ENCODE measurements at regions not wholly inside any gene's neighbourhood (a gene's known extent, or its start where the extent isn't known, plus 50 kb on each side); places are given as distances from the start of the nearest gene placed in this dataset.

GRCh38 chr4:116870686-116871085 is 214.7 kb downstream of the TRAM1L1 start:
- DNase-seq: no peak

DNA sequence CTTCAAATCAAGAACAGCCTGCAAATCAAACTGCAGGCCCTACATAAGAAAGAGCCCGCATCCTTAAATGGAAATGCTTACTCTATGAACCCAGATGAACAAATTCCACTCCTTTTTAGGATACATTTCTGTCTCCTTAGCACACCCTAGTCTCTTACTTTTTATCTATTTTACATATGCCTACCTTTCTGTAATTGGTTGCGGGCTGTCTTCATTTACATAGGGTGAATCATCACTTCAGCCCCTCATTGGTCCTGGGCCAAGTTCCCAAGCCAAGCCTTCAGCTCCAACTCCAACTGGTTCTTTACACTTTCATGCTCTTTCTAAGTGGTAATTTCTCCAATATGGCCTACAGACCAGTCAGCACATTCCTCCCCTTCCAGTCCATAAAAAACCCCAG is 219.3 kb downstream of the TRAM1L1 start:
- no peak for DNase-seq

DNA sequence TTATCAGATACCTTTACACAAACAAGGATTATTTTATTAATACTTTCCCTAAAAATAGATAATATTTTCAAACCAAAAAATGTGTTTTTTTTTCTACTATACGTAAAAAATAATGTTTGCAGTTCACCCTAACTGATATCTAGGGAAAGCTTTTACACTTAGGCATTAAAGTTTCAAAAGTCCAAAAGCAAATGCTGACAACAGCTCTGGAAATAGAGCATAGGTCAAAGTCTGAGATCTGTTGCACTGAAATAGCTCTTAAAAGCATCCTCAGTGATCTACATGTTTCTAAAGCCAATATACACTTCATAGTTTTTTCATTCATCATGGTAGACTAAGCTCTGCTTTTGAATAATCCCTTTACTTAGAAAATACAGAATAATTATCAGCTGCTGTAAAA is 222.8 kb downstream of the TRAM1L1 start:
- DNase-seq: no peak

GRCh38 chr4:116860891-116861290 is 224.5 kb downstream of the TRAM1L1 start:
- DNase-seq: no peak

DNA sequence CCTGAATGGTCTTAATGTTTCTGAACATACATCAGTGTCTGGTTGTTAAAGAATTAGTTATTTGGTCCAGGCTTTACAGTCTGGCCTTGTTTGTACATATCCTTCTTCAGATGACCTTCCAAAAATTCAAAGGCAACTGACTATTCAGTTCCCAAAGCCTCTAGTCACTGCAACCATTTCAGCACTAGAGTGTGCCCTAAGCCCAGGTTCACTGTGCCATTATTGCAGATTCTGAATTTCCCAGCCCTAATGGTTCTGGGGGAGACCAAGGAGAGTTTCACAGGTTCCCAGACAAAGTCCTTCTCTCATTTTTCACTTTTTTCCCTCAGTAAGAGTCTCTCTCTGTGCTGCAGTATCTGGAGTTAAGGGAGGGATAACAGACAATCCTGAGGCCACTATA is 235.8 kb downstream of the TRAM1L1 start:
- no peak for DNase-seq

GRCh38 chr4:116847616-116848015 is 237.8 kb downstream of the TRAM1L1 start:
- no peak for DNase-seq

DNA sequence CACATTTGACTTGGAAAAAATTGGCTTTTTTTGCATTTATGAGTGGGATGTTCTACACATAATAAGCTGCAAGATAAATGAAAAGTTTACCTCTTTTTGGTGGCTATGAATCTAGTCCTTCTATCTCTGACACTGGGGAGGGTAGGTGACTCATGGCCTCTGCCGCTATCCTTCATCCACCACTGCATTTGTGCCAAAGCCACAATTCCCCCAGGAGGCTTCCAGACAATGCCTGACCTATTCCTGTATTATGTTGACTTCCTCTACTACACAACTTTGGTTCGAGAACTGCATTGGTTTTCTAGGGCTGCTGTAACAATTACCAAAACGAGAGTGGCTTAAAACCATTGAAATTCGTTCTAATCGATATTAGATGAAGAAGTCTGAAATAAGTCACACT is 245.6 kb downstream of the TRAM1L1 start:
- DNase-seq: no peak

GRCh38 chr4:116838609-116839008 is 246.8 kb downstream of the TRAM1L1 start:
- DNase-seq: no peak

DNA sequence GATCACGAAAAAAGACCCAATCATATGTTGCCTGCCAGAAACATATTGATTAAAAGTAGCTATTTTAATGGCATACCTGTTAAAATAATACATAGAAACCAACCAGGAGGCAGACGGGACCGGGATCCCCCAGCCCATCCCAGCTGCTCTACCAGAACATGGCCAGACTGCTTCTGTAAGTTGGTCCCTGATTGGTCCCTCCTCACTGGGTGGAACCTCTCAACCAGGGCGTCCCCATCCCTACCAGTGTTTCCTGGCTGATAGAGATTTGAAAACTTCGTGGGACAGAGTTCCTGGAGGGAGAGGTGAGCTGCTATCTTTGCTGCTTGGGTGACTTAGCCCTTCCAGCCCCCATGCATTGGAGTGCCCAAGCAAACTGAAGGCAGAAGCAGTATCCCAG is 256.2 kb downstream of the TRAM1L1 start:
- no peak for DNase-seq

- DNase-seq: no peak
Observed at GRCh38 chr4:116824172-116824571, 261.2 kb downstream of the TRAM1L1 start.

GRCh38 chr4:116811730-116812129 is 273.6 kb downstream of the TRAM1L1 start:
- DNase-seq: no peak

GRCh38 chr4:116796022-116796421 is 289.4 kb downstream of the TRAM1L1 start:
- DNase-seq: no peak

DNA sequence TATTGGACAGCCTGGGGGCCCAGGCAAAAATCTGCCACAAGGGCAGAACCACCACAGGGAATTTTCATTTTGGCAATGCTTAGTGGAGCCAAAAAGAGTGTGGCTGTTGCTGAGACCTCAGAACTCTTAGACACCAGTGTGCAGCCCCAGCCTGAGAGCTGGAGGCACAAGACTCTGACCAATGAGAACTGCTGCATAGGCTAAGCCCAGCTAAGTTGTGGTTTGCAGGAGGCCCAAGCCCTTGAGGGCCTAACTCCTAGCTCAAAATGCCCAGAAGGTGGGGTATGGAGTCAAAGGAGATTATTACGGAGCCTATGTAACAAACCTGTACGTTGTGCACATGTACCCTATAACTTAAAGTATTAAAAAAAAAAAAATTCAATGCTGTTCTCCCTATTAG is 296.7 kb downstream of the TRAM1L1 start:
- no peak for DNase-seq

- DNase-seq: no peak
Observed at GRCh38 chr4:116755051-116755450, 330.3 kb downstream of the TRAM1L1 start.

- DNase-seq: no peak
Observed at GRCh38 chr4:116752027-116752426, 333.3 kb downstream of the TRAM1L1 start.

- DNase-seq: no peak
Observed at GRCh38 chr4:116736756-116737155, 348.6 kb downstream of the TRAM1L1 start.

GRCh38 chr4:116734178-116734577 is 351.2 kb downstream of the TRAM1L1 start:
- DNase-seq: no peak

DNA sequence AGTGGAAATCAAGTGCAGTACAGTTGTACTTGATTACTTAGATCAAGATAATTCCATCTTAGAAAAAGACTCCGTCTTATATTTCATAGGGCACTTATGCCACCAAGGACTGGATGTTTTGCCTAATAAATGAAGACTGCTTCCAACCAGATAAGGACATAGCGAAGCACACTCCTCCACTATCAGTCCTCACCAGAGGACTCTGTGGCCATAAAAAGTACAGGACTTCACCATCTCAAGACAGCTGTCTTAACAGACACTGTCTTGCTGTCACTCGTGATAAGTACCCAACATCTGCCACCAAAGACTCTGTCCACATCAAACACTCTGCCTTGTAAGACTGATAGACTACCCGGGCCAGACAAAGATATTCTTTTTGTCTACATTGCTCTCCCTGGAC is 352.0 kb downstream of the TRAM1L1 start:
- DNase-seq: no peak

DNA sequence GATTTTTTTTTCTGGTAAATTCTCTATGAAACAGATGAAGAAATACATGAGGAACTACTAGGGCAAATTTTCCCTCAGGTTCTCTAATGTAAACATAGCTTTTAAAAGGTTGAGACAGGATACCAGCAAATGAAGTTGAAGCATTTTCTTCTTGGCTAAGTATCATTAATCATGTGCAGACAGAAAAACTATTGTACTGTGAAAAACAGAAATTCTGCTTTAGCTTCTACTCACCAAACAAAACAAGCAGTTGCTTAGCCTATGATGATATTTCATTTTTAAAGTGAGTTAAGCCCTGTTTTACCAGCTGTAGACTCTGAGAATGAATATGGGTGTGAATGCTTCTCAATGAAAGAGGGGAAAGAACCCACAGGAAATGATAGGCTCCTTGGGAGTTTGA is 358.9 kb downstream of the TRAM1L1 start:
- no peak for DNase-seq

- DNase-seq: no peak
Observed at GRCh38 chr4:116724249-116724648, 361.1 kb downstream of the TRAM1L1 start.

DNA sequence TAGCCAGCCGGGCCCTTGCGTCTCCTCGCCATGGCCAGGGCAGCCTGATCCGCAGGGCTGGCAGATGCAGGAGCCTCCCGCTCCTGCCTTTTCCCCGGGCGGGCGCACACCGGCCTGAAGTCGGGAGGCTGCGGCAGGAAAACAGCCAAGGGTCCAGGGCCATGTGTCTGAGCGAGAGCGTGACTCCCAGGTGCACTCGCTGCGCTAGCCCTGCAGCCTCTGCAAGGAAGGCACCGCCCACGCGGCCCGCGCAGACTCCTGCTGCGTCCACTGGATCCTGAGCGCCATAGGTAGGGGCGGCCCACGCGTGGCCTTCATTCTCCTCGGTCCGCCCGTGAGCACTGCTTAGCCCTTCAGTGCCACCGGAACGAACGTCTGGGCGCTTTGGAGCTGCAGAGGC is 379.9 kb downstream of the TRAM1L1 start:
- DNase-seq: no peak

GRCh38 chr4:116702949-116703348 is 382.4 kb downstream of the TRAM1L1 start:
- no peak for DNase-seq

DNA sequence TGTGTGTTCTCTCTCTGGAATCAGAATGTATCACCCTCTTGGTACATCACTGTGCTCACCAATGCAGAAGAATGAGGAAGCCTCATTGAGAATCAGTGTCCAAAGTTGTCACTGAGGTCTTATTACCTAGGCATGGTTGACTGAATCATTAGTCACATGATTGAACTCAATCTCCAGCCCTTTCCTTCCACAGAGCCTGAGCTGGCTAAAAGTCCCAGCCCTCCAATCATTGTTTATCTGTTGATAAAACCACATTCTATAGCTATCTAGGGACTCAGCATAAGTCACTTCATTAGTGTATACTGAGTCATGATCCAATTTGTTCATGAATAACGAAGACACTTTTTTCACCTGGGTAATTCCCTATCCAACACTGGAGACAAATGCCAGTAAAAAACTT is 396.8 kb downstream of the TRAM1L1 start:
- no peak for DNase-seq

DNA sequence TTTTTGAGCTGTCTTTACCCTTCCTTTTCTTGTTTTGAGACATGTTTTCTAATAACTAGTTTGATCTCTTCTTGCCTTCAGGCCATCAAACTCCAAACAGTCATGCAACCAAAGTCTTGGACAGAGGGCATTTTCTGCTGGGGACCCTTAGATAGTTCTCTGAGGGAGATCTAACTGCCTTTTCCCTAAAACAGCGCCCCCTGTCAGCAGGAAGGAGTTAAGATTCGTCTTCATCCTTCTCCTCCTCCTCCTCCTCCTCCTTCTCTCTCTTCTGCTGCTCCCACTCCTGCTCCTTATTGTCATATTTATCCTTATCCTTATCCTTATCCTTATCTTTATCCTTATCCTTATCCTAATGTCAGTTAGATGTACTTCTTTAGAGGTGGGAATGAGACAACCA is 417.2 kb downstream of the TRAM1L1 start:
- DNase-seq: no peak

GRCh38 chr4:116665716-116666115 is 419.7 kb downstream of the TRAM1L1 start:
- DNase-seq: no peak

- DNase-seq: no peak
Observed at GRCh38 chr4:116664198-116664597, 421.2 kb downstream of the TRAM1L1 start.

All from NCI-H1092 (cell line).